ENCODE measurements at regions not wholly inside any gene's neighbourhood (a gene's known extent, or its start where the extent isn't known, plus 50 kb on each side); places are given as distances from the start of the nearest gene placed in this dataset.
"Not testable (repeated sequence)": the region's sequence is repeated elsewhere in the genome, so short reads cannot be mapped to it uniquely, and the experiment has no call there.

DNA sequence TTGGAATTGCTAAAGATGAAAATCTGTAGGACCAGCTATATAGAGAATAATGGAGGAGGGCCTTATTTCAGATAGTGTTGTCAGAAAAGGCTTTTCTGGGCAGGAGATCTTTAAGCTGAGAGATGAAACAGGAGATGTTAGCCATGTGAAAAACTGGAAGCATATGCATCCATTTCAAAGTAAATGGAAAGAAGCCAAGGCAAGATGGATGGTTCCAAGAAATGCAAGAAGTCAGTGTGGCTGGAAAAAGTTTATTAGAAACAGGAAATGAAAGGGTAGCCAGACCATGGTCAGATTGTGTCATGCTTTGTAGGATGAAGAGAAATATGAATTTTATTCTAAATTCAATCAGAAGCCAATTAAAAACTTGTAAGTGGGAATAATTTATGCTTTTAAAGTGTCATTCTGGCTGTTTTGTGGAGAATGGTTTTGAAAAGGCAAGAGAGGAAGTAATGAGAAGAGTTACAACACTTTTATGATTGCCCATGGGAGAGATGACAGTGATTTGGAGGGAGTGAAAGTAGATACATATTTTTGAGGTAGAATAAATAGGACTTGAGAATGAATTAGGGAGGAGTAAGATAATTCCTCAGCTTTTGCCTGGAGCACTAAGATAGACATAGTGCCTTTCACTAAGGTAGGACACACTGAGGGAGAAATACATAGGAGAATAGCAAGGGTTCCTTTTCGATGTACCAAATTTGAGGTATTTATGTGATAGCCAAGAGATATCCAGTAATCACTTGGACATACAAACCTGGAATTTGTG lies 620.1 kb downstream of the HTR1B start:
- H3K4me1 Mint-ChIP-seq: no peaks in the 10 kb centered on the region

GRCh38 chr6:76840865-76841264 lies 622.4 kb downstream of the HTR1B start:
- Mint-ChIP-seq H3K9me3 (peaks cover 9 to 58% (median 27%) of the 10 kb centered on the region in 6 donors), H3K4me3 (no peak overlapping the region), H3K27ac (no peak overlapping the region), H3K36me3 (no peaks in the 10 kb centered on the region), H3K27me3 (ENCODE audit: low read depth in 3 of 3) (no peaks in the 10 kb centered on the region), H3K4me1 (no peaks in the 10 kb centered on the region)
- DNase-seq: no peak

More for the DNA sequence above, 620.1 kb downstream of the HTR1B start:
- Mint-ChIP-seq H3K4me3 (no peak overlapping the region), H3K36me3 (no peaks in the 10 kb centered on the region), H3K9me3 (peaks cover 14 to 71% (median 41%) of the 10 kb centered on the region in 6 donors), H3K27me3 (ENCODE audit: low read depth in 3 of 3) (peaks cover 0 to 2% (median 0%) of the 10 kb centered on the region in 3 donors), H3K27ac (no peak overlapping the region)
- no peak for DNase-seq

DNA sequence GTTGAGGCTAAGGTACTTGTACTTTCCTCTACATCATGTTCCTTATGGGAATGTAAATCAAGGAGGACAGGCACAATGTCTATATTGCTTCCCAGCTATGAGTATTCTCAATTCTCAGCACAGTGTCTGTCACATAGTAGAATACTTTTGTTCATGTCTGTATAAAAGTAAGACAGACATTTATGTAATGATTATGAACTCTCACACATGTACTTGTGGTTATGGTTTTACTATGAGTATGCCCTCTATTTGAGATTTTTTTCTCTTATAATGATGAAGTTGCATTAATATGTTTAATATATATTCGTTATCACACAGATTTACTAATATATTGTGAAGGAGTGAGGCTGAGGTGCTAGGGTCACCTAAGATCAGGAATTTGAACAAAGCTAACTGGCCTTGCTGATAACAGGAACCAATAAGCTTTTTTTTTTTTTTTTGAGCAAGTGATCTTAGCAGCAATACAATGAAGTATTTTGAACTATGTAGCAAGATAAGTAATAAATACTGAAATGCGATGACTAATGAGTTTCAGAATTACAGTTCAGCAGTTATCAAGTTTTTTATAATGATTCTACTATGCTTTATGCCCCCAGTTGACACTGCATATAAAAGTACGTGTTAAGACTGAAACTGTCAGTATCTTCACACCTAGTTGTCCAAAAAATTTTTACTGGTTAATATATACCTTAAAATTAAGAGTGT lies 623.1 kb downstream of the HTR1B start:
- Mint-ChIP-seq H3K9me3 (peaks cover 9 to 52% (median 23%) of the 10 kb centered on the region in 6 donors), H3K4me3 (no peak overlapping the region), H3K27ac (no peak overlapping the region), H3K36me3 (no peaks in the 10 kb centered on the region), H3K4me1 (no peaks in the 10 kb centered on the region), H3K27me3 (ENCODE audit: low read depth in 3 of 3) (no peaks in the 10 kb centered on the region)
- no peak for DNase-seq

DNA sequence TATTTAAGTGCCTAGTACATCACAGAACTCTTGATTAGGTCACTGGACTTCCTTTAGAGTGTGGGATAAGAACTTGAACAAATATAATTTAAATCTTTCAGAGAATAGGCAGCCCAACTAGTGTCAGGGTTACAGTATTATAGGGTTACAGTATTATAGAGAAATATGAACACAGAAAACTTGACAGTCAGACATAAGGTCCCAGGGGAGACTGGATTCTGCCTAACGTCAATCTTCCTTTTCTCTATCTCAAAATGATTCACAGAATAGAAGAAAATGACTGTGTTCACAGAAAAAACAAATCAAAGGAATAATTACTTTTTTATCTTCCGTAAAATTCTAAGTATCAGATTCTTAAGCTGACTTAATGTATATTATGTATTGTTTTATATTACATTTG lies 623.8 kb downstream of the HTR1B start:
- DNase-seq: no peak
- Mint-ChIP-seq H3K36me3 (no peaks in the 10 kb centered on the region), H3K9me3 (peaks cover 10 to 49% (median 21%) of the 10 kb centered on the region in 6 donors), H3K27me3 (ENCODE audit: low read depth in 3 of 3) (no peaks in the 10 kb centered on the region), H3K27ac (no peak overlapping the region), H3K4me3 (no peak overlapping the region), H3K4me1 (no peaks in the 10 kb centered on the region)

DNA sequence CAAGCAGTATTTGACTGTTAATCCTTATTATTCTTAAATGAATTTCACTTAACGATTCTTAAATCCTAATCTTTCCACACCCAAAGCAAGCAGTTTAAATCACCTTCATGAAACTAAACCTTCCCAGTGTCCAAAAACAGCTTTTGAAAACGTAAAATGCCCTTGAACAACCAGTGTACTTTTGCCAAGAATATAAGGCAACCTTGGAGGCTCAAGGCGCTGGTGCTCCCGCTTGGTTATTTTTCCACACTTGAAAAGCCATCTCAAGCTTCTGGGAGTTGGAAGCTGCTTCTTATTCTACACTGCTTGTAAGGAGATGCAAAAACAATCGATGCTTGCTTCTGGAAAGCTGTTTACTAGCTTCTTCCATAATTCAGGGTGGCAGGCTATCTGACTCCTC lies 625.7 kb downstream of the HTR1B start:
- no peaks in the 10 kb centered on the region for H3K36me3 Mint-ChIP-seq
- DNase-seq: no peak
- H3K27me3 Mint-ChIP-seq (ENCODE audit: low read depth in 3 of 3): no peaks in the 10 kb centered on the region
- H3K9me3 Mint-ChIP-seq: peaks cover 6 to 40% (median 15%) of the 10 kb centered on the region in 6 donors
- H3K4me1 Mint-ChIP-seq: no peaks in the 10 kb centered on the region
- no peak overlapping the region for H3K4me3 Mint-ChIP-seq
- no peak overlapping the region for H3K27ac Mint-ChIP-seq

GRCh38 chr6:76835695-76836094 lies 627.6 kb downstream of the HTR1B start:
- H3K36me3 Mint-ChIP-seq: no peaks in the 10 kb centered on the region
- H3K4me1 Mint-ChIP-seq: no peaks in the 10 kb centered on the region
- peaks cover 0 to 2% (median 0%) of the 10 kb centered on the region in 3 donors for H3K27me3 Mint-ChIP-seq (ENCODE audit: low read depth in 3 of 3)
- DNase-seq: no peak
- no peak overlapping the region for H3K27ac Mint-ChIP-seq
- no peak overlapping the region for H3K4me3 Mint-ChIP-seq
- peaks cover 5 to 27% (median 13%) of the 10 kb centered on the region in 6 donors for H3K9me3 Mint-ChIP-seq

DNA sequence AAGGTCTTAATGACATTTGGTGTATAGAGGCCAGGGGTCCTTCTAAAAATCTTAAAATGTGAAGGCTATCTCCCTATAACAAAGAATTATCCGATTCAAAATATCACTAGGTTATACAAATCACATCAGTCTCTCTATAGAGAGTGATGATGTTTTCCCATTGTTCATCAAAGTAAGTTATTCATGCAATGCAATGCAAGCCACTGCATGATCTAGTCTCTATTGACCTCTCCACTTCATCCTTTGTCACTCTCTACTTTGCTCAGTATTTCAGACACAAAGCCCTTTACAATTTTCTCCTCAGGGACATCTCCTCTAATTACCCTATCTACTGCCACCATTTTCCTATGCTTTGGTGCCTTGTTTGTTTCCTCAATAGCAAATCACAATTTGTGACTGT lies 628.0 kb downstream of the HTR1B start:
- DNase-seq: no peak
- peaks cover 5 to 27% (median 13%) of the 10 kb centered on the region in 6 donors for H3K9me3 Mint-ChIP-seq
- H3K4me3 Mint-ChIP-seq: no peak overlapping the region
- H3K27me3 Mint-ChIP-seq (ENCODE audit: low read depth in 3 of 3): peaks cover 0 to 2% (median 0%) of the 10 kb centered on the region in 3 donors
- no peak overlapping the region for H3K27ac Mint-ChIP-seq
- H3K4me1 Mint-ChIP-seq: no peaks in the 10 kb centered on the region
- H3K36me3 Mint-ChIP-seq: no peaks in the 10 kb centered on the region

DNA sequence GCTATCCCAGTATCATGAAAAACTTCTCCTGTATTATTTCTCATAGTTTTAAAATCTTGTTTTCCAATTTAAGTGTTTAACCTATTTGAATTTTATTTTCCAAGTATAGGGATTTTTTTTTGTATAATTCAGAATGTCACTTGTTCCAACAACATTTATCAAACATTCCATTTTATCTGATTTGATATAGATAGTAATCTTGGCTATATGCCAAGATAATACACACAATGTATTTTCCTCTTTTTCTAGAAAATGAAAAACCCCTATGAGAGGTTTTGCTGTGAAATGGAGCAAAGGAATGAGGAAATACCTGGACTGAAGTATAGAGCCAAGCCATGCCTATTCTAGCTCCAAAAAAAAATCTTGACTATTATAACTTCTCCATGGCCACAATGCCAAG lies 628.9 kb downstream of the HTR1B start:
- no peak overlapping the region for H3K27ac Mint-ChIP-seq
- no peak overlapping the region for H3K4me3 Mint-ChIP-seq
- no peak for DNase-seq
- H3K36me3 Mint-ChIP-seq: no peaks in the 10 kb centered on the region
- no peaks in the 10 kb centered on the region for H3K4me1 Mint-ChIP-seq
- H3K9me3 Mint-ChIP-seq: peaks cover 6 to 26% (median 12%) of the 10 kb centered on the region in 6 donors
- H3K27me3 Mint-ChIP-seq (ENCODE audit: low read depth in 3 of 3): peaks cover 0 to 2% (median 0%) of the 10 kb centered on the region in 3 donors

- no peak overlapping the region for H3K27ac Mint-ChIP-seq
- H3K36me3 Mint-ChIP-seq: no peaks in the 10 kb centered on the region
- no peak for DNase-seq
- H3K4me3 Mint-ChIP-seq: no peak overlapping the region
- H3K9me3 Mint-ChIP-seq: peaks cover 9 to 29% (median 17%) of the 10 kb centered on the region in 6 donors
- H3K4me1 Mint-ChIP-seq: no peaks in the 10 kb centered on the region
- H3K27me3 Mint-ChIP-seq (ENCODE audit: low read depth in 3 of 3): peaks cover 0 to 3% (median 2%) of the 10 kb centered on the region in 3 donors
Observed at GRCh38 chr6:76831299-76831698, 632.0 kb downstream of the HTR1B start.

GRCh38 chr6:76823578-76823977 lies 639.7 kb downstream of the HTR1B start:
- DNase-seq; H3K27ac Mint-ChIP-seq; H3K36me3 Mint-ChIP-seq; H3K4me1 Mint-ChIP-seq; H3K4me3 Mint-ChIP-seq; H3K27me3 Mint-ChIP-seq (ENCODE audit: low read depth in 3 of 3): not testable (repeated sequence)
- H3K9me3 Mint-ChIP-seq: peaks cover 20 to 56% (median 43%) of the 10 kb centered on the region in 6 donors

DNA sequence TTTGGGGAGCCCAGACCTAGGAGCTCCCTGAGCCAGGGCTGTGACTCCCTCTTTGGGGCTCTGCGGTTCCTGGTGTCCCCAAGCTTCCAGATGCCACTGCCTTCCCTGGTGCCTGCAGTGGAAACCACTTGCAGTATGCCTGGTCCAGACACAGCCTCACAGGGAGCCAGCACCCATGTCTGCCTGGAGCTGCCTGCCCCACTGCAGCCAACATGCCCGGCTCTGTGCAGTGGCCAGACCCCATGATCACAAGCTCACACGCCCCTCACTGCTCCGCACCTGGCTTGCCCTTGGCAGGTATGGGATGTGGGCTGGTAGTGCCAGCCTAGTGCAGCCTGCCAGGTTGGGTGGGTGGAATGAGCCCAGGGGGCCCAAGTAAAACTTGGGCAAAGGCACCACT lies 644.8 kb downstream of the HTR1B start:
- Mint-ChIP-seq H3K9me3 (peaks cover 14 to 38% (median 23%) of the 10 kb centered on the region in 6 donors), H3K36me3 (no peaks in the 10 kb centered on the region), H3K4me3 (no peak overlapping the region), H3K27ac (no peak overlapping the region), H3K4me1 (no peaks in the 10 kb centered on the region), H3K27me3 (ENCODE audit: low read depth in 3 of 3) (no peaks in the 10 kb centered on the region)
- no peak for DNase-seq

DNA sequence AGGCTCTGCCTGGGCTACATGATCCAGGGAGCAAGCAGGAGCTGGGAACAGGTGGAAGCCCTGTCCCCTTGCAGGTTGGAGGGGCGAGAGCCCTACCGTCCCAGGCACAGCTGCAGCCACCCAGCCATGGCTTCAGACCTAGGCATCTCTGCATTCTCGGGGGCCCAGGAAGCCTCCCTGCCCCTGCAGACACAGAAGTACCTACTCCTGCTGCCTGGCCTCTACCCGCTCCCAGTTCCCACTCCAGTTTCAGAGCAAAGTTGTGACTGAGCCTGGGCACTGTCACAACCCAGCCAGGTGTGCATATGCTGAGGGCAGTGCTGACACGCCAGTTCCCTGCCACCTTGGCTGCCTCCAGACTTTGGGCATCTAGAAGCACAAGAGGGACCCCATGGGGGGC lies 645.9 kb downstream of the HTR1B start:
- Mint-ChIP-seq H3K27ac (no peak overlapping the region), H3K4me3 (no peak overlapping the region), H3K27me3 (ENCODE audit: low read depth in 3 of 3) (no peaks in the 10 kb centered on the region), H3K9me3 (peaks cover 11 to 36% (median 20%) of the 10 kb centered on the region in 6 donors), H3K4me1 (no peaks in the 10 kb centered on the region), H3K36me3 (no peaks in the 10 kb centered on the region)
- no peak for DNase-seq

GRCh38 chr6:76814496-76815458 lies 648.5 kb downstream of the HTR1B start:
- H3K4me3 Mint-ChIP-seq: no peak overlapping the region

More at GRCh38 chr6:76814496-76815458, 648.5 kb downstream of the HTR1B start:
- Mint-ChIP-seq H3K36me3 (no peaks in the 10 kb centered on the region), H3K4me1 (no peaks in the 10 kb centered on the region), H3K9me3 (peaks cover 9 to 50% (median 22%) of the 10 kb centered on the region in 6 donors), H3K27ac (no peak overlapping the region), H3K27me3 (ENCODE audit: low read depth in 3 of 3) (no peaks in the 10 kb centered on the region)
- DNase-seq: no peak
